ENCODE measurements at regions not wholly inside any gene's neighbourhood (a gene's known extent, or its start where the extent isn't known, plus 50 kb on each side); places are given as distances from the start of the nearest gene placed in this dataset.

DNA sequence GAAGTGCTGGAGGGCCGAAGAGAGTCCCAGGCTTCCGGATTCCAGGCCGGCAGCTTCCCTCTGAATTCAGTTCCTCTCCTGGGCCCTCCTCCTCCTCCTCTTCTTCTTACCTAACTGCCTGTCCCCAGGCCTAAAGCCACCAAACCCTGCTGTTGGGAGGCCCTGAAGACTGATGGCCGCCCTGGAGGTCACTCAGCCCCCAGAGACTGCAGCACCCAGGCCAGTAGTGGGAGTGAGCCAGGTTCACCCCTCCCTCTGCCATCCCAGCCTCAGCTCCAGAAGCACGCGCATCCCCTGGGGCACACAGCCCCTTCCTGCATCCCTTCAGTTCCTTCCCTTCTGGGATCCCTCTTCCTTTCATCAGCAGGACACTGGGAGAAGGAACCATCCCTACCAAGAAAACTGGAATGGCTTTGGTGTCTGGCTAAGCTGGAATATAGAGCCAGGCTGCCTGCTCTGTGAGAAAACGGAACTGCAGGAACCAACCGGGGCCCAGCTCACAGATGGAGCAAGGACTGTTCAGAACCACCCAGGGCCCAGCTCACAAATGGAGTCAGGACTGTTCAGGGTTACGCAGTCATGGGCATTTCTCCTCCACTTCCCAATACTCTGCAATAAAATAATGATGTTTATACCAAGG lies 127.4 kb downstream of the NDUFA10 start:
- TF ChIP-seq, protein P1, sequence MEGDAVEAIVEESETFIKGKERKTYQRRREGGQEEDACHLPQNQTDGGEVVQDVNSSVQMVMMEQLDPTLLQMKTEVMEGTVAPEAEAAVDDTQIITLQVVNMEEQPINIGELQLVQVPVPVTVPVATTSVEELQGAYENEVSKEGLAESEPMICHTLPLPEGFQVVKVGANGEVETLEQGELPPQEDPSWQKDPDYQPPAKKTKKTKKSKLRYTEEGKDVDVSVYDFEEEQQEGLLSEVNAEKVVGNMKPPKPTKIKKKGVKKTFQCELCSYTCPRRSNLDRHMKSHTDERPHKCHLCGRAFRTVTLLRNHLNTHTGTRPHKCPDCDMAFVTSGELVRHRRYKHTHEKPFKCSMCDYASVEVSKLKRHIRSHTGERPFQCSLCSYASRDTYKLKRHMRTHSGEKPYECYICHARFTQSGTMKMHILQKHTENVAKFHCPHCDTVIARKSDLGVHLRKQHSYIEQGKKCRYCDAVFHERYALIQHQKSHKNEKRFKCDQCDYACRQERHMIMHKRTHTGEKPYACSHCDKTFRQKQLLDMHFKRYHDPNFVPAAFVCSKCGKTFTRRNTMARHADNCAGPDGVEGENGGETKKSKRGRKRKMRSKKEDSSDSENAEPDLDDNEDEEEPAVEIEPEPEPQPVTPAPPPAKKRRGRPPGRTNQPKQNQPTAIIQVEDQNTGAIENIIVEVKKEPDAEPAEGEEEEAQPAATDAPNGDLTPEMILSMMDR (IDR thresholded peaks at IDR 0.05): no peak
- TF ChIP-seq POLR2A (IDR thresholded peaks at IDR 0.05): no peak

All from testis (tissue), 2 donors.